Common myeloid progenitor, CD34-positive (primary cell): ENCODE measurements at regions not wholly inside any gene's neighbourhood (a gene's known extent, or its start where the extent isn't known, plus 50 kb on each side); places are given as distances from the start of the nearest gene placed in this dataset.
A peak's percentile ranks its signal among the peaks of the same experiment; 100 is the strongest.

Experiments
- CTCF ChIA-PET: fragments of 350-600 bp; sonication (Branson Sonifier 250); formaldehyde crosslinking; loops from one replicate; lab custom pipeline; 2021; ENCODE audit warnings: antibody characterized with exemption; lab: Charles Lee
- POLR2A ChIA-PET: fragments of 350-600 bp; sonication (Branson Sonifier 250); formaldehyde crosslinking; loops from one replicate; lab custom pipeline; 2021; ENCODE audit warnings: antibody characterized with exemption; lab: Charles Lee
- DNase-seq, 3 donors: peaks; one replicate each; pipeline versions ENCODE4 v3.0.0 to v3.0.0-alpha.2; 2013
- H3K27ac ChIP-seq, 2 experiments: 1 replicate in 1 of 2; 2 replicates in 1 of 2; pipeline ENCODE4 v1.7.0; 2013; ENCODE audit warnings: inconsistent platforms in 2 of 2, low read length in 2 of 2, mild to moderate bottlenecking in 2 of 2, low read depth in 1 of 2, moderate library complexity in 1 of 2; ENCODE audit not compliant: severe bottlenecking in 2 of 2, insufficient read depth in 1 of 2, poor library complexity in 1 of 2
- H3K27me3 ChIP-seq, 5 experiments: replicated peaks in 2 of 5; 1 replicate in 3 of 5; 2 replicates in 2 of 5; pipeline versions ENCODE4 v1.6.1 to v1.7.0; 2013; ENCODE audit warnings: low read length in 4 of 5, mild to moderate bottlenecking in 2 of 5, moderate library complexity in 2 of 5, inconsistent platforms in 1 of 5; ENCODE audit not compliant: insufficient read depth in 5 of 5, control insufficient read depth in 4 of 5
- H3K36me3 ChIP-seq, 4 experiments: 1 replicate in 2 of 4; 2 replicates in 2 of 4; pipeline versions ENCODE4 v1.6.1 to v1.7.0; 2013; ENCODE audit warnings: low read length in 3 of 4, control low read depth in 1 of 4, mild to moderate bottlenecking in 1 of 4; ENCODE audit not compliant: control insufficient read depth in 4 of 4, insufficient read depth in 4 of 4
- H3K4me1 ChIP-seq, 4 experiments: 1 replicate in 3 of 4; 2 replicates in 1 of 4; pipeline versions ENCODE4 v1.6.1 to v1.7.1; 2013; ENCODE audit warnings: low read length in 3 of 4, mild to moderate bottlenecking in 3 of 4, control low read depth in 1 of 4, inconsistent platforms in 1 of 4, moderate library complexity in 1 of 4; ENCODE audit not compliant: control insufficient read depth in 4 of 4, insufficient read depth in 4 of 4; ENCODE audit errors: control extremely low read depth in 1 of 4
- H3K4me3 ChIP-seq, 7 experiments: 1 replicate in 4 of 7; 2 replicates in 3 of 7; pipeline versions ENCODE4 v1.5.1 to v1.7.0; 2013; ENCODE audit warnings: mild to moderate bottlenecking in 7 of 7, low read length in 6 of 7, moderate library complexity in 6 of 7, inconsistent platforms in 2 of 7, low read depth in 2 of 7, control low read depth in 1 of 7; ENCODE audit not compliant: insufficient read depth in 4 of 7, control insufficient read depth in 1 of 7; ENCODE audit errors: extremely low read depth in 1 of 7
- H3K9me3 ChIP-seq, 5 experiments: 1 replicate in 4 of 5; 2 replicates in 1 of 5; pipeline versions ENCODE4 v1.6.1 to v1.7.1; 2013; ENCODE audit warnings: low read length in 4 of 5, mild to moderate bottlenecking in 2 of 5, inconsistent platforms in 1 of 5, low read depth in 1 of 5, moderate library complexity in 1 of 5; ENCODE audit not compliant: control insufficient read depth in 4 of 5, insufficient read depth in 2 of 5; ENCODE audit errors: control extremely low read depth in 1 of 5
- WGBS: methylation state at CpG from one replicate; pipeline ENCODE4 v1.1.5; 2013; ENCODE audit not compliant: insufficient coverage; 5-methylcytosine and 5-hydroxymethylcytosine counted together

- Histone ChIP-seq H3K36me3 (no peaks in the 10 kb centered on the region), H3K4me3 (no peak overlapping the region), H3K27me3 (no peaks in the 10 kb centered on the region), H3K9me3 (no peaks in the 10 kb centered on the region), H3K4me1 (peaks cover 4 to 19% (median 12%) of the 10 kb centered on the region in 4 experiments), H3K27ac (no peak overlapping the region)
- POLR2A ChIA-PET, result no interaction called here
- no peak for DNase-seq
- CTCF ChIA-PET, result interaction anchor here (0.9 kb wide), 1 partner anchor 15 kb away, joined by 4 read pairs; no protein-coding TSS in a partner anchor
- 92% methylated on average over 2 of the region's 2 CpGs for whole genome bisulfite sequencing
Observed at GRCh38 chr4:175407926-175408325, 404.1 kb downstream of the GPM6A start.

GRCh38 chr4:175411251-175411650, 400.8 kb downstream of the GPM6A start:
- H3K36me3 ChIP-seq, result no peaks in the 10 kb centered on the region
- ChIA-PET CTCF (interaction anchor here (1.8 kb wide), 1 partner anchor 15 kb away, joined by 6 read pairs; no protein-coding TSS in a partner anchor), POLR2A (no interaction called here)
- no peak for DNase-seq
- H3K9me3 ChIP-seq, result peaks cover 0 to 14% (median 0%) of the 10 kb centered on the region in 5 experiments
- H3K4me1 ChIP-seq, result peaks cover 0 to 24% (median 12%) of the 10 kb centered on the region in 4 experiments
- H3K27ac ChIP-seq, result no peak overlapping the region
- H3K27me3 ChIP-seq, result no peaks in the 10 kb centered on the region
- no peak overlapping the region for H3K4me3 ChIP-seq

DNA sequence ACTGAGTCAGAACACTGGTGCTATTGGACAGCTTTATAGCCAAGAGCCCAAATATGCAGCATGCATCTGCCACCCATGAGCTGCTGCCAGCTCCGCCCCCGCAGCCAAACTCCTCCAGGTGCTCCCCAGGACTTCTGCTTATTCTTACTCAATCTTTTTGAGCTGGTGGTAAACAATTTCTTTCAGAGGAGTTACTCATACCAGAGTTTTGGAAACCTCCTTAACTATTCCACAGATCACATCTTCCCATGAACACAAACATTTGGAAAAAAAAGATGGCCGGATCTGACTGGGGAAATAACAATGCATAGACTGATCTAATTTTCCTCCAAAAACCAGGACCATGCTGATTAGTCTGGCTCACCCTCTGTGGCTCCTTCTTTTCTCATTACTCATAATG, 399.9 kb downstream of the GPM6A start:
- no peak overlapping the region for H3K4me3 ChIP-seq
- H3K36me3 ChIP-seq, result no peaks in the 10 kb centered on the region
- H3K9me3 ChIP-seq, result peaks cover 0 to 18% (median 0%) of the 10 kb centered on the region in 5 experiments
- DNase-seq, result peak in 2 of 3 donors; percentile 10 to 37
- H3K4me1 ChIP-seq, result peaks cover 0 to 22% (median 10%) of the 10 kb centered on the region in 4 experiments
- 50% methylated on average over 1 of the region's 3 CpGs for WGBS
- CTCF ChIA-PET, result no interaction called here
- POLR2A ChIA-PET, result no interaction called here
- H3K27ac ChIP-seq, result no peak overlapping the region
- H3K27me3 ChIP-seq, result no peaks in the 10 kb centered on the region

- Histone ChIP-seq H3K9me3 (peaks cover 0 to 19% (median 0%) of the 10 kb centered on the region in 5 experiments), H3K36me3 (no peaks in the 10 kb centered on the region), H3K27me3 (no peaks in the 10 kb centered on the region), H3K4me1 (peaks cover 0 to 22% (median 10%) of the 10 kb centered on the region in 4 experiments), H3K27ac (no peak overlapping the region), H3K4me3 (no peak overlapping the region)
- WGBS, result 0% methylated on average over 1 of the region's 2 CpGs
- peak in 2 of 3 donors; percentile 9 to 18 for DNase-seq
- ChIA-PET CTCF (no interaction called here), POLR2A (no interaction called here)
Observed at GRCh38 chr4:175412746-175413145, 399.3 kb downstream of the GPM6A start.

DNA sequence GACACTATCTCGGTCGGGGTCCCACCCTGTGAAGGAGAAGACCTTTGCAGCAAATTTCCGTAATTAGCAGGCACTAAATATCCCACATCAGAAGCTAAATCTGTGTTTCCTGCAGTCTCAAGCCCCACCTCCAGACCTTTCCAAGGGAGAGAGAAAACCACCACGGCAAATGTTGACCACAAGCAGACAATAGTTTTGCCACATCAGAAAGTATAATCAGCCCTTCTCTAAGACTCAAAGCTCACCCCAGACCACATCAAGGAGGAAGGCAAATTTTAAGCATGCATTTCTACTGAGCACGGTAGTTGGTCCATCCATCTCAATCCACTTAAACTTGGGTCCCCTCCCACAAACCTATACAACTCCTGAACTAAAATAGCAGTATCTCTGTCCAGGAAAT, 398.5 kb downstream of the GPM6A start:
- no peak overlapping the region for H3K4me3 ChIP-seq
- ChIA-PET POLR2A (no interaction called here), CTCF (interaction anchor here (1.3 kb wide), 1 partner anchor 13 kb away, joined by 3 read pairs; no protein-coding TSS in a partner anchor)
- H3K27me3 ChIP-seq, result no peaks in the 10 kb centered on the region
- no peaks in the 10 kb centered on the region for H3K36me3 ChIP-seq
- DNase-seq, result peak in 2 of 3 donors; percentile 46 to 52
- peaks cover 0 to 19% (median 0%) of the 10 kb centered on the region in 5 experiments for H3K9me3 ChIP-seq
- WGBS, result 23% methylated on average over 3 of the region's 5 CpGs
- peaks cover 0 to 22% (median 10%) of the 10 kb centered on the region in 4 experiments for H3K4me1 ChIP-seq
- H3K27ac ChIP-seq, result no peak overlapping the region

DNA sequence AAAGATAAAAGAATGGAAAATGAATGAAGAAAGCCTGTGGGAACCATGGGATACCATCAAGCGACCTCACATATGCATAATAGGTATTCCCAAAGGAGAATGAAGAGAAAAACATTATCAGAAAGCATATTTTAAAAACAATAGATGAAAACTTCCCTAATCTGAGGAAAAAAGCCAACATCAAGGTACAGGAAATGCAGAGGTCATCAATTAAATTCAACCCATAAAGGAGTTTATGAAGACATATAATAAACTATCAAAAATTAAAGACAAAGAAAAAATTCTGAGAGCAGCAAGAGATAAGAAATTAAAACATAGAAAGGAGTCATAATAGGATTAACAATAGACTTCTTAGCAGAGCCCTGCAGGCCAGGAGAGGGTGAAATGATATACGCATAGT, 397.5 kb downstream of the GPM6A start:
- DNase-seq, result no peak
- Histone ChIP-seq H3K9me3 (peaks cover 0 to 19% (median 0%) of the 10 kb centered on the region in 5 experiments), H3K4me1 (peaks cover 0 to 22% (median 10%) of the 10 kb centered on the region in 4 experiments), H3K4me3 (no peak overlapping the region), H3K27me3 (no peaks in the 10 kb centered on the region), H3K36me3 (no peaks in the 10 kb centered on the region), H3K27ac (no peak overlapping the region)
- ChIA-PET POLR2A (no interaction called here), CTCF (interaction anchor here (1.3 kb wide), 1 partner anchor 12 kb away, joined by 3 read pairs; no protein-coding TSS in a partner anchor)
- 100% methylated on average over 1 of the region's 2 CpGs for WGBS

DNA sequence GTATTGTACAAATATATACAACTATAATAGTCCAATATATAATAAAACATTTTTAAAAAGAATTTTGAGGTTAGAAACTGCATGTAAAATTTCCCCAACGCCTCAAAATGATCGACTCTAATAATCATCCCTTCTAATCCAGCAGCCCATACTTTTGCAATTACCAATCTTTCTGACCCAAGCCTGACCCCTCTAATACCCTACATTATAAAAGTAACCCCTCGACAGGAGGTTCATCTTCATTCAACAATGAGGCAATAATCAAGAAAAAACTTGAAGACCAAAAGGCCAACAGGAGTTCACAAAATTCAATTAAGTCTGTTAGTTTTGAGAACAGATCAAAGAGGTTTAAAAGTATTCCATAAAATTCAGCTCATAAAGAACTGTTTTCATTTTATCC, 393.5 kb downstream of the GPM6A start:
- H3K4me3 ChIP-seq, result no peak overlapping the region
- H3K27ac ChIP-seq, result no peak overlapping the region
- H3K36me3 ChIP-seq, result no peaks in the 10 kb centered on the region
- peaks cover 0 to 5% (median under 1%) of the 10 kb centered on the region in 4 experiments for H3K4me1 ChIP-seq
- no CpG with 5 or more reads among the region's 3 CpGs for WGBS
- H3K27me3 ChIP-seq, result no peaks in the 10 kb centered on the region
- POLR2A ChIA-PET, result no interaction called here
- no peak for DNase-seq
- peaks cover 0 to 19% (median 0%) of the 10 kb centered on the region in 5 experiments for H3K9me3 ChIP-seq
- CTCF ChIA-PET, result interaction anchor here (1.2 kb wide), 1 partner anchor 8 kb away, joined by 3 read pairs; no protein-coding TSS in a partner anchor
